OCI-LY1 (cell line): ENCODE measurements at regions not wholly inside any gene's neighbourhood (a gene's known extent, or its start where the extent isn't known, plus 50 kb on each side); places are given as distances from the start of the nearest gene placed in this dataset.

Experiments
- CTCF ChIP-seq: fragments of 200-600 bp; sonication (generic), shearing (Covaris generic); IDR thresholded peaks from 2 replicates; pipeline ENCODE4 v1.5.1; 2017; ENCODE audit warnings: mild to moderate bottlenecking, antibody characterized with exemption, low read length, moderate library complexity, mixed read lengths
- EZH2 ChIP-seq: fragments of 200-600 bp; sonication (generic), shearing (Covaris generic); IDR thresholded peaks from 2 replicates; pipeline ENCODE4 v1.8.0; 2017; ENCODE audit warnings: borderline replicate concordance, mixed run types, mild to moderate bottlenecking, antibody characterized with exemption, low read length, moderate library complexity, mixed read lengths

GRCh38 chr13:30113551-30113950 is 193.8 kb downstream of the KATNAL1 start:
- TF ChIP-seq CTCF, result no peak
- no peak for TF ChIP-seq EZH2
